ENCODE measurements at regions not wholly inside any gene's neighbourhood (a gene's known extent, or its start where the extent isn't known, plus 50 kb on each side); places are given as distances from the start of the nearest gene placed in this dataset.

DNA sequence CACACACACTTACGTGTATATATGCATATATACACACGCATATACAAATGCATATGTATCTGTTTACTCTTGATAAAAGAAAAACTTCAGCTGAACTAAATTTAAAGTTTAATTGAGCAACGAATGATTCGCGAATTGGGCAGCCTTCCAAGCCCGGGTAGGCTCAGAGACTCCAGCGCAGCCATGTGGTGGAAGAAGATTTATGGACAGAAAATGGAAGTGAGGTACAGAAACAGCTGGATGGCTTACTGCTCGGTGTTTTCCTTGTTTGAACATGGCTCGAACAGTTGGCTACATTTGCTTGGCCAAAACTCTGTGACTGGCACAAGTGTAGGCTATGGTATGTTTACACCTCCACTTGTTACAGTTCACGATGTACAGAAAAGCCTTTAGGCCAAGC is 239.3 kb upstream of the PRDM9 start:
- TF ChIP-seq, protein P1, sequence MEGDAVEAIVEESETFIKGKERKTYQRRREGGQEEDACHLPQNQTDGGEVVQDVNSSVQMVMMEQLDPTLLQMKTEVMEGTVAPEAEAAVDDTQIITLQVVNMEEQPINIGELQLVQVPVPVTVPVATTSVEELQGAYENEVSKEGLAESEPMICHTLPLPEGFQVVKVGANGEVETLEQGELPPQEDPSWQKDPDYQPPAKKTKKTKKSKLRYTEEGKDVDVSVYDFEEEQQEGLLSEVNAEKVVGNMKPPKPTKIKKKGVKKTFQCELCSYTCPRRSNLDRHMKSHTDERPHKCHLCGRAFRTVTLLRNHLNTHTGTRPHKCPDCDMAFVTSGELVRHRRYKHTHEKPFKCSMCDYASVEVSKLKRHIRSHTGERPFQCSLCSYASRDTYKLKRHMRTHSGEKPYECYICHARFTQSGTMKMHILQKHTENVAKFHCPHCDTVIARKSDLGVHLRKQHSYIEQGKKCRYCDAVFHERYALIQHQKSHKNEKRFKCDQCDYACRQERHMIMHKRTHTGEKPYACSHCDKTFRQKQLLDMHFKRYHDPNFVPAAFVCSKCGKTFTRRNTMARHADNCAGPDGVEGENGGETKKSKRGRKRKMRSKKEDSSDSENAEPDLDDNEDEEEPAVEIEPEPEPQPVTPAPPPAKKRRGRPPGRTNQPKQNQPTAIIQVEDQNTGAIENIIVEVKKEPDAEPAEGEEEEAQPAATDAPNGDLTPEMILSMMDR (conservative IDR thresholded peaks at IDR 0.05): no peak
- H4K91ac ChIP-seq (ENCODE audit: insufficient read length, low read depth, low read length): no peak overlapping the region
- H3K9ac ChIP-seq (ENCODE audit: extremely low read depth, insufficient read length, low read length): no peak overlapping the region
- H3K27ac Mint-ChIP-seq: peak overlapping the region in 1 of 3 experiments; percentile 68; a peak in 1 of 7 replicates
- no peaks in the 10 kb centered on the region for H3K4me1 Mint-ChIP-seq
- no peak overlapping the region for H2AFZ ChIP-seq (ENCODE audit: low read length)
- H3K79me2 ChIP-seq (ENCODE audit: insufficient read depth, low read length): no peaks in the 10 kb centered on the region
- no peak overlapping the region for H2BK15ac ChIP-seq (ENCODE audit: low read depth, low read length)
- H3K4me2 ChIP-seq (ENCODE audit: insufficient read depth, insufficient read length, low read length): no peak overlapping the region
- H2BK5ac ChIP-seq (ENCODE audit: insufficient read length, low read length): no peak overlapping the region
- H3K23ac ChIP-seq (ENCODE audit: insufficient read length, low read depth, low read length): no peak overlapping the region
- no peak overlapping the region for H3K4ac ChIP-seq (ENCODE audit: low read depth, low read length)
- H4K5ac ChIP-seq (ENCODE audit: insufficient read length, low read depth, low read length): no peak overlapping the region
- H2AK5ac ChIP-seq (ENCODE audit: insufficient read length, low read length): no peak overlapping the region
- no peaks in the 10 kb centered on the region for H3K9me3 Mint-ChIP-seq
- H3K79me1 ChIP-seq (ENCODE audit: insufficient read depth, low read depth, low read length, poor library complexity, severe bottlenecking): no peaks in the 10 kb centered on the region
- H2BK20ac ChIP-seq (ENCODE audit: low read depth, low read length, poor library complexity, severe bottlenecking): no peak overlapping the region
- H3K23me2 ChIP-seq (ENCODE audit: insufficient read length, low read depth, low read length, poor library complexity, severe bottlenecking): no peaks in the 10 kb centered on the region
- no peak overlapping the region for H3K56ac ChIP-seq (ENCODE audit: insufficient read length, low read depth, low read length)
- H3K9me3 ChIP-seq (ENCODE audit: control insufficient read depth, low read depth, low read length): no peaks in the 10 kb centered on the region
- H2BK12ac ChIP-seq (ENCODE audit: insufficient read length, low read depth, low read length): no peak overlapping the region
- no peak overlapping the region for H3K4me3 Mint-ChIP-seq
- H3K36me3 Mint-ChIP-seq (ENCODE audit: insufficient read depth in 1 of 3, low read depth in 3 of 3): no peaks in the 10 kb centered on the region
- no peak overlapping the region for H3K27ac ChIP-seq (ENCODE audit: insufficient read length, low read depth, low read length)
- H4K20me1 ChIP-seq (ENCODE audit: control insufficient read depth, insufficient read depth, insufficient read length): no peaks in the 10 kb centered on the region
- H3T11ph ChIP-seq (ENCODE audit: low read length): no peak overlapping the region
- DNase-seq: no peak
- no peak overlapping the region for H4K8ac ChIP-seq (replicated peaks; ENCODE audit: insufficient read length, low read depth, low read length)
- no peaks in the 10 kb centered on the region for H3K4me1 ChIP-seq (ENCODE audit: insufficient read depth, low read length)
- no peak overlapping the region for H3K18ac ChIP-seq (ENCODE audit: insufficient read length, low read depth, low read length)
- no peaks in the 10 kb centered on the region for H3K27me3 ChIP-seq (ENCODE audit: insufficient read depth, low read length)
- H3K14ac ChIP-seq (ENCODE audit: insufficient read depth, low read length): no peak overlapping the region
- no peaks in the 10 kb centered on the region for H3K27me3 Mint-ChIP-seq (ENCODE audit: low read depth)
- no CpG with 5 or more reads among the region's 10 CpGs for WGBS (ENCODE audit: extremely low coverage, insufficient read length, low lambda C conversion rate)
- no peak overlapping the region for H2BK120ac ChIP-seq (ENCODE audit: low read depth, low read length, poor library complexity, severe bottlenecking)

Measured in H9 (cell line).